ENCODE measurements at regions not wholly inside any gene's neighbourhood (a gene's known extent, or its start where the extent isn't known, plus 50 kb on each side); places are given as distances from the start of the nearest gene placed in this dataset.

- DNase-seq (ENCODE audit: low spot score) = no peak
- no peaks in the 10 kb centered on the region for H3K36me3 Mint-ChIP-seq (ENCODE audit: low read depth)
- peaks cover 10% of the 10 kb centered on the region for H3K9me3 Mint-ChIP-seq
- no peak overlapping the region for H3K27ac Mint-ChIP-seq
- no peaks in the 10 kb centered on the region for H3K27me3 Mint-ChIP-seq (ENCODE audit: low read depth)
- no peak overlapping the region for H3K4me3 Mint-ChIP-seq
- no peaks in the 10 kb centered on the region for H3K4me1 Mint-ChIP-seq (ENCODE audit: low read depth)
These were observed 335.9 kb downstream of the TMEM114 start for GRCh38 chr16:8254405-8254804.

GRCh38 chr16:8253718-8254117 is 336.6 kb downstream of the TMEM114 start:
- no peak overlapping the region for H3K27ac Mint-ChIP-seq
- no peak overlapping the region for H3K4me3 Mint-ChIP-seq
- DNase-seq (ENCODE audit: low spot score) = no peak
- H3K27me3 Mint-ChIP-seq (ENCODE audit: low read depth) = no peaks in the 10 kb centered on the region
- H3K9me3 Mint-ChIP-seq = peaks cover 3% of the 10 kb centered on the region
- no peaks in the 10 kb centered on the region for H3K4me1 Mint-ChIP-seq (ENCODE audit: low read depth)
- no peaks in the 10 kb centered on the region for H3K36me3 Mint-ChIP-seq (ENCODE audit: low read depth)

- no peaks in the 10 kb centered on the region for H3K9me3 Mint-ChIP-seq
- H3K27ac Mint-ChIP-seq = no peak overlapping the region
- DNase-seq (ENCODE audit: low spot score) = no peak
These were observed 338.6 kb downstream of the TMEM114 start for GRCh38 chr16:8251727-8252126.

DNA sequence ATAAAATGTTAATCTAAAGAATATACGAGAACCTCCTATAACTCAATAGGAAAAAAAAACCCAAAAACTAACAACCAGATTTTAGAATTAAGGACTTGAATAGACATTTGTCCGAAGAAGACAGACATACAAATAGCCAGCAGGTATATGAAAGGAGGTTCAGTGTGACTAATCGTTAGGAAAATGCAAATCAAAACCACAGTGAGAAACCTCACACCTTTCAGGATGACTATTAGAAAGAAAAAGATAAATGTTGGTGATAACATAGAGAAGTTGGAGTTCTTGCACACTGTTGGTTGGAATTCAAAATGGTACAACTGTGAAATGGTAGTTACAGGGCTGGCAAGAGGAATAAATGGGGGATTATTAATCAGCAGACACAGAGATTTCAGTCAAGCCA is 339.0 kb downstream of the TMEM114 start:
- H3K36me3 Mint-ChIP-seq (ENCODE audit: low read depth) = no peaks in the 10 kb centered on the region
- no peak for DNase-seq (ENCODE audit: low spot score)
- H3K27ac Mint-ChIP-seq = no peak overlapping the region
- H3K27me3 Mint-ChIP-seq (ENCODE audit: low read depth) = no peaks in the 10 kb centered on the region
- no peaks in the 10 kb centered on the region for H3K4me1 Mint-ChIP-seq (ENCODE audit: low read depth)
- no peaks in the 10 kb centered on the region for H3K9me3 Mint-ChIP-seq
- H3K4me3 Mint-ChIP-seq = no peak overlapping the region

More at GRCh38 chr16:8251727-8252126, 338.6 kb downstream of the TMEM114 start:
- Mint-ChIP-seq H3K4me3 (no peak overlapping the region), H3K4me1 (ENCODE audit: low read depth) (no peaks in the 10 kb centered on the region), H3K36me3 (ENCODE audit: low read depth) (no peaks in the 10 kb centered on the region), H3K27me3 (ENCODE audit: low read depth) (no peaks in the 10 kb centered on the region)

DNA sequence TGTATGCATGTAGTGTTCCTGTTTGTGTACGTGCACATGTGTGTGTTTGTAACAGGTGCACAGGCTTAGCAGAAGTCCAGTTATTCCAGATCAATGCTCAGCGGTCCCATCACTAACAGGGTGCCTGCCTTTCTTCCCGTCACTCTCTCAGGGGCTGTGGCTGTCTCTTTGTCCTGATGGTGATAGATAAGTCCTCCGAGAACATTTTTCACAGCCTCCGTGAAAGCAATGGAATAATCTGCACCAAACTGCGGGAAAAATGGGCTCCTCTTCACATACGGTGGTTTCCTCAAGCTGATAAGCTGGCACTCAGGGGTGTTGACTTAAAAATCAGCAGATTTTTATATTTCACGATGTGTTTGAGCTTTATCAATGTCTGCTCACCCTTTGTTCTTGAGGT is 342.3 kb downstream of the TMEM114 start:
- Mint-ChIP-seq H3K9me3 (peaks cover 5% of the 10 kb centered on the region), H3K36me3 (ENCODE audit: low read depth) (no peaks in the 10 kb centered on the region), H3K4me3 (no peak overlapping the region), H3K27me3 (ENCODE audit: low read depth) (no peaks in the 10 kb centered on the region), H3K27ac (no peak overlapping the region), H3K4me1 (ENCODE audit: low read depth) (no peaks in the 10 kb centered on the region)
- DNase-seq (ENCODE audit: low spot score) = no peak

DNA sequence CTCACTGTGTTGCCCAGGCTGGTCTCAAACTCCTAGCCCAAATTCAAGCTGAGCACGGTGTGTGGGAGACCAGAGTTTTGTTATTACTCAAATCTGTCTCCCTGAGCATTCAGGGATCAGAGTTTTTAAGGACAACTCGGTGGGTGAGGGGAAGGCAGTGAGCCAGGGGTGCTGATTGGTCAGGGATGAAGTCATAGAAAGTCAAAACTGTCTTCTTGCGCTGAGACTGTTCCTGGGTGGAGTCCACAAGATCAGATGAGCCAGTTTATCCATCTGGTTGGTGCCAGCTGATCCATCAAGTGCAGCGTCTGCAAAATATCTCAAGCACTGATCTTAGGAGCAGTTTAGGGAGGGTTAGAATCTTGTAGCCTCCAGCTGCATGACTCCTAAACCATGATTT is 346.3 kb downstream of the TMEM114 start:
- DNase-seq (ENCODE audit: low spot score) = no peak
- peaks cover 5% of the 10 kb centered on the region for H3K9me3 Mint-ChIP-seq
- no peak overlapping the region for H3K4me3 Mint-ChIP-seq
- no peak overlapping the region for H3K27ac Mint-ChIP-seq
- no peaks in the 10 kb centered on the region for H3K4me1 Mint-ChIP-seq (ENCODE audit: low read depth)
- no peaks in the 10 kb centered on the region for H3K27me3 Mint-ChIP-seq (ENCODE audit: low read depth)
- no peaks in the 10 kb centered on the region for H3K36me3 Mint-ChIP-seq (ENCODE audit: low read depth)

DNA sequence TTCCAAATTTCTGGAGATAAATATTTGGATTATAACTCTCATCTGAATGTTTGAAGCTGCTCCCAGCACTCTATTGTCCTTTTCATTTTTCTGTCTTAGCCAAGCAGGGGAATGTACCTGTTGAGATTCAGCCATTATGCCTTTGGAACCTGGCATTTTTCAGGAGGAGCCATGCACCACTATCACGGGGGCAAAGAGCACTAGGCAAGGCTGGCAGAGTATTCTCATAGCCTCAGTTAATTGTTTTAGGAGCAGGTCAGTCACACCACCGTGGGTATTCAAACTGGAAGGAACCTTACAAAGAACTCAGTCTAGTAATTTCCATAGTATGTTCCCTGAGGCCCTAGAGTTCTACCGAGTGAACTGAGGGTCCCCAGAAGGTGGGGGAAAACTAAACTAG is 348.9 kb downstream of the TMEM114 start:
- Mint-ChIP-seq H3K4me3 (no peak overlapping the region), H3K36me3 (ENCODE audit: low read depth) (no peaks in the 10 kb centered on the region), H3K27ac (no peak overlapping the region), H3K27me3 (ENCODE audit: low read depth) (no peaks in the 10 kb centered on the region), H3K4me1 (ENCODE audit: low read depth) (no peaks in the 10 kb centered on the region), H3K9me3 (peaks cover 17% of the 10 kb centered on the region)
- DNase-seq (ENCODE audit: low spot score) = no peak

DNA sequence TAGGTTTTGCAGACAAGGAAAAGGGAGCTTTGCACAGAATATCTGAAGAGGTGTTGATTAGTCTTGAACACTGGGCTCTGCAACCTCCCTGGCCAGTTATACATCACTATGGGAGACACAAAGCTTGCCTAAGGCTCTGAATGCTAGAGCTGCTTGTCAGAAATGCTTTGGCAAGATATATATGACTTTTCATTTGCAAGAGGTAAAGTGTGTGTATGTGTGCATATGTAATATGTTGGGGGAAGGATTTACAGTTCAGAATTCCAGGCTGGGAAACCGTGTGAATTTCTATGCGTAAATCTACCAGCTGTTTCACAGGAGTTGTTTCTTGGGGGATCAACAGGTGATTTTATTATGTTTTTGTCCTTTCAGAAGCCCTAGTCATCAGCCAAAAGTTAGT is 350.9 kb downstream of the TMEM114 start:
- H3K9me3 Mint-ChIP-seq = peaks cover 28% of the 10 kb centered on the region
- no peak for DNase-seq (ENCODE audit: low spot score)
- no peak overlapping the region for H3K4me3 Mint-ChIP-seq
- H3K27ac Mint-ChIP-seq = no peak overlapping the region
- no peaks in the 10 kb centered on the region for H3K36me3 Mint-ChIP-seq (ENCODE audit: low read depth)
- no peaks in the 10 kb centered on the region for H3K4me1 Mint-ChIP-seq (ENCODE audit: low read depth)
- H3K27me3 Mint-ChIP-seq (ENCODE audit: low read depth) = no peaks in the 10 kb centered on the region

DNA sequence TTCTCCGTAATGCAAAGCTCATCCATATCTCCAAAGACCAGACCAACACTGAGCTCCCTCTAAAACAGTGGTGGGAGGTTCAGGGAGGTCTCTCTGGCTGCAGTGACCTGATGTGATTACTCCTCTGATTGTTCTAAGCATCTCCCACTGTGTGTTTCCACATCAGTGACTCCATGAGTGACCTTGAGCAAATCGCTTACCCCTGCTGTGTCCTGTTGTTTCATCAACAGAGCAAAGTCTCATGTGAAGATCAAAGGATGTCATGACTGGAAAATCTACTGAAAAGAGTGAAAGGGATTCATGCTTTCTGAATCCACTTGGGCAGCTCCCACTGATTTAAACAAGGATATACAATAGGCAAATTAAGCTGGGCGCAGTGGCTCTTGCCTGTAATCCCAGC is 352.9 kb downstream of the TMEM114 start:
- H3K27ac Mint-ChIP-seq = no peak overlapping the region
- no peak overlapping the region for H3K4me3 Mint-ChIP-seq
- no peaks in the 10 kb centered on the region for H3K4me1 Mint-ChIP-seq (ENCODE audit: low read depth)
- no peaks in the 10 kb centered on the region for H3K27me3 Mint-ChIP-seq (ENCODE audit: low read depth)
- H3K36me3 Mint-ChIP-seq (ENCODE audit: low read depth) = no peaks in the 10 kb centered on the region
- DNase-seq (ENCODE audit: low spot score) = no peak
- peaks cover 23% of the 10 kb centered on the region for H3K9me3 Mint-ChIP-seq

DNA sequence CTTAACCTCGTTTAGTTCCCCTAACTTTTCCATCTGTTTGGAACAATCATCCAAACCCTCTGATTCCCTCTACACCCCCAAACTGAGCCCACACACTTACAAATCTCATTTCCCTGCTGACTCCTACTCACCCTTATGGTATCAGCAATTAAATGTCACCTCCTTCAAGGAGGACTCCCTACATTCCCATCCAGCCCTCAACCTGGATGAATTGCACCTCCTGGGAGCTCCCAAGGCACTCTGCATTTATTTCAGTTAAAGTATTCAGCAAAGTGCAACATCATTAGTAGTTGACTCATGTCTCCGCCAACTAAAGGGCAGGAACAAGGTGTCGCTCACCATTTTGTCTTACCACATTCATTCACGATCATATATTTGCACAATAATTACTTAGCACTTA is 353.5 kb downstream of the TMEM114 start:
- no peak for DNase-seq (ENCODE audit: low spot score)
- H3K27ac Mint-ChIP-seq = no peak overlapping the region
- H3K9me3 Mint-ChIP-seq = peaks cover 26% of the 10 kb centered on the region
- H3K27me3 Mint-ChIP-seq (ENCODE audit: low read depth) = no peaks in the 10 kb centered on the region
- H3K4me3 Mint-ChIP-seq = no peak overlapping the region
- H3K4me1 Mint-ChIP-seq (ENCODE audit: low read depth) = no peaks in the 10 kb centered on the region
- no peaks in the 10 kb centered on the region for H3K36me3 Mint-ChIP-seq (ENCODE audit: low read depth)

GRCh38 chr16:8230497-8230896 is 359.8 kb downstream of the TMEM114 start:
- Mint-ChIP-seq H3K27ac (no peak overlapping the region), H3K27me3 (ENCODE audit: low read depth) (no peaks in the 10 kb centered on the region), H3K4me1 (ENCODE audit: low read depth) (no peaks in the 10 kb centered on the region), H3K4me3 (no peak overlapping the region), H3K9me3 (peaks cover 30% of the 10 kb centered on the region), H3K36me3 (ENCODE audit: low read depth) (no peaks in the 10 kb centered on the region)
- no peak for DNase-seq (ENCODE audit: low spot score)

- Mint-ChIP-seq H3K36me3 (ENCODE audit: low read depth) (no peaks in the 10 kb centered on the region), H3K4me3 (no peak overlapping the region), H3K27me3 (ENCODE audit: low read depth) (no peaks in the 10 kb centered on the region), H3K4me1 (ENCODE audit: low read depth) (no peaks in the 10 kb centered on the region), H3K9me3 (peaks cover 27% of the 10 kb centered on the region), H3K27ac (no peak overlapping the region)
- DNase-seq (ENCODE audit: low spot score) = no peak
These were observed 361.2 kb downstream of the TMEM114 start for GRCh38 chr16:8229011-8229520.

- no peak for DNase-seq (ENCODE audit: low spot score)
- Mint-ChIP-seq H3K4me1 (ENCODE audit: low read depth) (no peaks in the 10 kb centered on the region), H3K9me3 (peaks cover 56% of the 10 kb centered on the region), H3K27me3 (ENCODE audit: low read depth) (no peaks in the 10 kb centered on the region), H3K27ac (no peak overlapping the region), H3K4me3 (no peak overlapping the region), H3K36me3 (ENCODE audit: low read depth) (no peaks in the 10 kb centered on the region)
These were observed 373.1 kb downstream of the TMEM114 start for GRCh38 chr16:8217201-8217600.

- H3K4me1 Mint-ChIP-seq (ENCODE audit: low read depth) = no peaks in the 10 kb centered on the region
- H3K4me3 Mint-ChIP-seq = no peak overlapping the region
- no peaks in the 10 kb centered on the region for H3K36me3 Mint-ChIP-seq (ENCODE audit: low read depth)
- no peak overlapping the region for H3K27ac Mint-ChIP-seq
- DNase-seq (ENCODE audit: low spot score) = no peak
- peaks cover 28% of the 10 kb centered on the region for H3K9me3 Mint-ChIP-seq
- H3K27me3 Mint-ChIP-seq (ENCODE audit: low read depth) = no peaks in the 10 kb centered on the region
These were observed 385.5 kb downstream of the TMEM114 start for GRCh38 chr16:8204769-8205168.

DNA sequence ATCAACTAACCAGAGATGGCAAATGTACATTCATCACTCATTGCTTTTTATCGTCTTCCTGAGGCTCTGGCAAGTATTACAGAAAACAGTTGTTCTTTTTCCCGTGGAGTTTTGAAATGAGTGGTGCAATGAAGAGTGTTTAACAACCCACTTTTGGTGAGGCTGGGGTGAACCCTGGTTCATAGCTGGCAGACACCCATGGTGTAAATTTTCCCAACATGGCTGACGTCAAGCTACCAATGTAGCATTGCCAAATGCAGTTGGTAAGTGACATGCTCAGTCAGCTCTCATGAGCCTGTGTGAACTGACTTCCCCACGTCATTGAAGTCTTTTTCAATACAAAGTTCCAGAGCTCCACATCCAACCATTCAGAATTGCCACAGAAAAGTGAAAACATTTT is 386.2 kb downstream of the TMEM114 start:
- H3K36me3 Mint-ChIP-seq (ENCODE audit: low read depth) = no peaks in the 10 kb centered on the region
- H3K9me3 Mint-ChIP-seq = peaks cover 28% of the 10 kb centered on the region
- no peak overlapping the region for H3K27ac Mint-ChIP-seq
- no peak for DNase-seq (ENCODE audit: low spot score)
- H3K4me1 Mint-ChIP-seq (ENCODE audit: low read depth) = no peaks in the 10 kb centered on the region
- no peak overlapping the region for H3K4me3 Mint-ChIP-seq
- H3K27me3 Mint-ChIP-seq (ENCODE audit: low read depth) = no peaks in the 10 kb centered on the region
